HFF-Myc (cell line): ENCODE measurements at regions not wholly inside any gene's neighbourhood (a gene's known extent, or its start where the extent isn't known, plus 50 kb on each side); places are given as distances from the start of the nearest gene placed in this dataset.

Experiments used
- DNase-seq: peaks from one replicate; pipeline ENCODE4 v3.0.0-alpha.2; 2011; ENCODE audit warnings: low read depth; ENCODE audit errors: extremely low read depth
- H3K4me3 ChIP-seq: replicated peaks from 2 replicates; pipeline ENCODE4 v1.5.1; 2011; ENCODE audit warnings: low read depth, mild to moderate bottlenecking, control low read depth, low read length
- CTCF ChIP-seq: IDR thresholded peaks from 2 replicates; pipeline ENCODE4 v1.5.1; 2012; ENCODE audit warnings: mild to moderate bottlenecking, low read depth, low read length, control low read depth; ENCODE audit errors: missing control alignments

- no peak for TF ChIP-seq CTCF
- no peak overlapping the region for H3K4me3 ChIP-seq
- DNase-seq: no peak
Observed at GRCh38 chrX:69037786-69038185, 127.5 kb downstream of the PJA1 start.

GRCh38 chrX:69036674-69037573 is 128.3 kb downstream of the PJA1 start:
- no peak overlapping the region for H3K4me3 ChIP-seq
- no peak for DNase-seq
- no peak for TF ChIP-seq CTCF

- DNase-seq: no peak
- no peak overlapping the region for H3K4me3 ChIP-seq
- no peak for TF ChIP-seq CTCF
Observed at GRCh38 chrX:69034451-69034850, 130.8 kb downstream of the PJA1 start.

- H3K4me3 ChIP-seq: no peak overlapping the region
- no peak for TF ChIP-seq CTCF
- DNase-seq: no peak
Observed at GRCh38 chrX:69033936-69034335, 131.3 kb downstream of the PJA1 start.

- H3K4me3 ChIP-seq: no peak overlapping the region
- TF ChIP-seq CTCF: no peak
Observed at GRCh38 chrX:69032601-69033000, 132.7 kb downstream of the PJA1 start.

GRCh38 chrX:69031971-69032391 is 133.3 kb downstream of the PJA1 start:
- TF ChIP-seq CTCF: no peak
- H3K4me3 ChIP-seq: no peak overlapping the region
- no peak for DNase-seq

More at GRCh38 chrX:69032601-69033000, 132.7 kb downstream of the PJA1 start:
- no peak for DNase-seq
